ENCODE measurements at regions not wholly inside any gene's neighbourhood (a gene's known extent, or its start where the extent isn't known, plus 50 kb on each side); places are given as distances from the start of the nearest gene placed in this dataset.

GRCh38 chr6:126232671-126233070 lies 107.2 kb upstream of the CENPW start:
- Mint-ChIP-seq H3K27me3 (ENCODE audit: insufficient read depth, unreplicated experiment) (no peaks in the 10 kb centered on the region), H3K36me3 (ENCODE audit: insufficient read depth, unreplicated experiment) (no peaks in the 10 kb centered on the region), H3K4me1 (ENCODE audit: insufficient read depth, unreplicated experiment) (peaks cover 6% of the 10 kb centered on the region), H3K27ac (ENCODE audit: low read depth, unreplicated experiment) (no peak overlapping the region), H3K4me3 (ENCODE audit: unreplicated experiment) (no peak overlapping the region), H3K9me3 (ENCODE audit: unreplicated experiment) (no peaks in the 10 kb centered on the region)
- ChIA-PET CTCF (no interaction called here), POLR2A (no interaction called here)
- intact Hi-C loops (cut with micrococcal nuclease) = no loop called here
- BruUV-seq (replicated peaks) = no TSS peak
- TF ChIP-seq CTCF (IDR thresholded peaks at IDR 0.05; ENCODE audit: unreplicated experiment) = no peak
- no peak for DNase-seq (ENCODE audit: unreplicated experiment)

DNA sequence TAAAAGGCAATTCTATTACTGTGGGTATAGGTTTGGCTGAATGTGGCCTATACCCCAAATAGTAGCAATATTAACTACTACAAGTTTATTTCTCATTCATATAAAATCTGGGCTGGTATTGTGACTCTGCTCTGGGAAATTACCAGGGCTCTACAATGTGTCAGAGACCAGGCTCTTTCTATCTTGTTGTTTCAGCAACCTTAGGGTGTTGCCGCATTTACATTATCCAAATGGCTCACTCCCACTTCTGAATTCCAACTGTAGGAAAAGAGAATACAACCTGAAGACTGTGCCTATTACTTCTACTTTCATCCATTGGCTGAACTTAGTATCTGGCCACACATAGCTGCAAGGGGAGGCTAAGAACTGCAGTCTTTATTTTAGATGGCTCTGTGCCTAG lies 106.7 kb upstream of the CENPW start:
- Mint-ChIP-seq H3K4me1 (ENCODE audit: insufficient read depth, unreplicated experiment) (peaks cover 6% of the 10 kb centered on the region), H3K4me3 (ENCODE audit: unreplicated experiment) (no peak overlapping the region), H3K36me3 (ENCODE audit: insufficient read depth, unreplicated experiment) (no peaks in the 10 kb centered on the region), H3K27me3 (ENCODE audit: insufficient read depth, unreplicated experiment) (no peaks in the 10 kb centered on the region), H3K27ac (ENCODE audit: low read depth, unreplicated experiment) (no peak overlapping the region), H3K9me3 (ENCODE audit: unreplicated experiment) (no peaks in the 10 kb centered on the region)
- no TSS peak for BruUV-seq (replicated peaks)
- TF ChIP-seq CTCF (IDR thresholded peaks at IDR 0.05; ENCODE audit: unreplicated experiment) = no peak
- intact Hi-C loops (cut with micrococcal nuclease) = no loop called here
- POLR2A ChIA-PET = no interaction called here
- CTCF ChIA-PET = interaction anchor here (0.7 kb wide), 1 partner anchor 1285 kb away, joined by 3 read pairs; no protein-coding TSS in a partner anchor
- DNase-seq (ENCODE audit: unreplicated experiment) = no peak

- Mint-ChIP-seq H3K27ac (ENCODE audit: low read depth, unreplicated experiment) (no peak overlapping the region), H3K9me3 (ENCODE audit: unreplicated experiment) (peaks cover 7% of the 10 kb centered on the region), H3K36me3 (ENCODE audit: insufficient read depth, unreplicated experiment) (no peaks in the 10 kb centered on the region), H3K4me3 (ENCODE audit: unreplicated experiment) (no peak overlapping the region), H3K27me3 (ENCODE audit: insufficient read depth, unreplicated experiment) (no peaks in the 10 kb centered on the region), H3K4me1 (ENCODE audit: insufficient read depth, unreplicated experiment) (peaks cover 1% of the 10 kb centered on the region)
- no peak for DNase-seq (ENCODE audit: unreplicated experiment)
- BruUV-seq (replicated peaks) = no TSS peak
- ChIA-PET POLR2A (no interaction called here), CTCF (interaction anchor here (0.6 kb wide), 1 partner anchor 21 kb away, joined by 3 read pairs; no protein-coding TSS in a partner anchor)
- intact Hi-C loops (cut with micrococcal nuclease) = no loop called here
- TF ChIP-seq CTCF (IDR thresholded peaks at IDR 0.05; ENCODE audit: unreplicated experiment) = no peak
Observed at GRCh38 chr6:126235363-126235762, 104.6 kb upstream of the CENPW start.

- intact Hi-C loops (cut with micrococcal nuclease) = no loop called here
- no peaks in the 10 kb centered on the region for H3K36me3 Mint-ChIP-seq (ENCODE audit: insufficient read depth, unreplicated experiment)
- H3K4me3 Mint-ChIP-seq (ENCODE audit: unreplicated experiment) = no peak overlapping the region
- H3K9me3 Mint-ChIP-seq (ENCODE audit: unreplicated experiment) = peaks cover under 1% of the 10 kb centered on the region
- no peaks in the 10 kb centered on the region for H3K27me3 Mint-ChIP-seq (ENCODE audit: insufficient read depth, unreplicated experiment)
- H3K27ac Mint-ChIP-seq (ENCODE audit: low read depth, unreplicated experiment) = no peak overlapping the region
- ChIA-PET POLR2A (no interaction called here), CTCF (interaction anchor here (0.6 kb wide), 1 partner anchor 129 kb away, joined by 3 read pairs; no protein-coding TSS in a partner anchor)
- H3K4me1 Mint-ChIP-seq (ENCODE audit: insufficient read depth, unreplicated experiment) = no peaks in the 10 kb centered on the region
- TF ChIP-seq CTCF (IDR thresholded peaks at IDR 0.05; ENCODE audit: unreplicated experiment) = no peak
- DNase-seq (ENCODE audit: unreplicated experiment) = no peak
- no TSS peak for BruUV-seq (replicated peaks)
Observed at GRCh38 chr6:126245077-126245476, 94.8 kb upstream of the CENPW start.
